ENCODE measurements at regions not wholly inside any gene's neighbourhood (a gene's known extent, or its start where the extent isn't known, plus 50 kb on each side); places are given as distances from the start of the nearest gene placed in this dataset.

DNA sequence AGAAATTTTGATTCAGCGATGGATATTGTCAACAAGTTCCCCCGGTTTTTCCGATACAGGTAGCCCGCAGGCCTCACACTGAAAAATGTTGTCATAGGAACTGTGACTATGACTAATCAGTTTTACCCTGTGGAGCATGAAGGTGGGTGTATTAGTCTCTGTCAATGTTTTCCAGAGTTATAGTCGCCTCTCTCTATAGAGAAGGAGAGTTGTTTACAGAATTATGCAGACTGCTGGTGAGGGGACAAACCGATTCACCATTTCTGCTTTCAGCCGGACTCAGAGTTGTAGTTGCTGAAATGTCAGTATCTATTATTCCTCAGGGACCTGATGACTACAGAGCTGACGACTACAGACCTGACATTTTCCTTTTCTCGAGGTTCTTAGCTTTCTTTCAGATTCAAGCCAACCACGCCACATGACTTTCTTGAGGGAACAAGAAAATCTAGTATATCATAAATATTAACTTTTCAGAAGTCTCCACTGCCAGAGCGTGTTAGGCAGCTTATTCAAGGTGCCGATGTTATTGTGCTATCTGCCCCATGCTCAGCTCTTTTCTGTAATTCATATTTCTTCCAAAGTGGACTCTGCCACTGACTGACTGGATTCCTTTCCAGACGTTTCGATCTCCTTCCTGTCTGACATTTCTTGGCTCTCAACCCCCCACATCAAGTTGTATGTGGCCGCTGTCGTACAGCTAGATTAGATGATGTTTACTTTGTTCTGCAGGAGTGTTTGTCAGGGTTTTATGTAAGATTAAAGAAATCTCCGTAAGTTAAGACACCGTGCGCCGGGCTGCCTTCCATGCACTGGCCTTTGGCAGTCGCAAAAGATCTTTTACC lies 178.1 kb downstream of the FGF1 start:
- TF ChIP-seq, protein P1, sequence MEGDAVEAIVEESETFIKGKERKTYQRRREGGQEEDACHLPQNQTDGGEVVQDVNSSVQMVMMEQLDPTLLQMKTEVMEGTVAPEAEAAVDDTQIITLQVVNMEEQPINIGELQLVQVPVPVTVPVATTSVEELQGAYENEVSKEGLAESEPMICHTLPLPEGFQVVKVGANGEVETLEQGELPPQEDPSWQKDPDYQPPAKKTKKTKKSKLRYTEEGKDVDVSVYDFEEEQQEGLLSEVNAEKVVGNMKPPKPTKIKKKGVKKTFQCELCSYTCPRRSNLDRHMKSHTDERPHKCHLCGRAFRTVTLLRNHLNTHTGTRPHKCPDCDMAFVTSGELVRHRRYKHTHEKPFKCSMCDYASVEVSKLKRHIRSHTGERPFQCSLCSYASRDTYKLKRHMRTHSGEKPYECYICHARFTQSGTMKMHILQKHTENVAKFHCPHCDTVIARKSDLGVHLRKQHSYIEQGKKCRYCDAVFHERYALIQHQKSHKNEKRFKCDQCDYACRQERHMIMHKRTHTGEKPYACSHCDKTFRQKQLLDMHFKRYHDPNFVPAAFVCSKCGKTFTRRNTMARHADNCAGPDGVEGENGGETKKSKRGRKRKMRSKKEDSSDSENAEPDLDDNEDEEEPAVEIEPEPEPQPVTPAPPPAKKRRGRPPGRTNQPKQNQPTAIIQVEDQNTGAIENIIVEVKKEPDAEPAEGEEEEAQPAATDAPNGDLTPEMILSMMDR (IDR thresholded peaks at IDR 0.05; ENCODE audit: insufficient read depth in 1 of 2, low read depth in 1 of 2, low read length in 1 of 2, severe bottlenecking in 1 of 2, unreplicated experiment in 1 of 2) = no peak
- BruUV-seq (replicated peaks) = no TSS peak
- ChIA-PET CTCF (interaction anchor here (0.6 to 0.7 kb wide), 3 partner anchors 56 to 195 kb away, joined by 3 to 5 read pairs (median 5); no protein-coding TSS in a partner anchor), POLR2A (no interaction called here)
- no peaks in the 10 kb centered on the region; the same call in 1 of the 2 replicates for H3K27me3 ChIP-seq (replicated peaks; ENCODE audit: control insufficient read depth, insufficient read depth, low read length)
- H3K27ac Mint-ChIP-seq (ENCODE audit: unreplicated experiment) = no peak overlapping the region
- no peaks in the 10 kb centered on the region for H3K36me3 ChIP-seq (ENCODE audit: control insufficient read depth, insufficient read depth, low read length)
- peaks cover 11% of the 10 kb centered on the region; the same call in 1 of the 2 replicates for H3K4me1 ChIP-seq
- intact Hi-C loops (cut with micrococcal nuclease; ENCODE audit: unreplicated experiment) = loop anchor here (5.0 kb wide), 1 partner anchor 40 kb away; no protein-coding TSS in a partner anchor
- H3K4me1 Mint-ChIP-seq (ENCODE audit: low read depth, unreplicated experiment) = peaks cover 20% of the 10 kb centered on the region
- peak overlapping the region; percentile 13; the same call in 1 of the 2 replicates for H3K4me3 ChIP-seq (ENCODE audit: low read depth, low read length)
- H3K9me3 ChIP-seq = no peaks in the 10 kb centered on the region
- no peaks in the 10 kb centered on the region for H3K27me3 Mint-ChIP-seq (ENCODE audit: insufficient read depth, unreplicated experiment)
- no peaks in the 10 kb centered on the region for H3K9me3 Mint-ChIP-seq (ENCODE audit: unreplicated experiment)
- H3K4me3 Mint-ChIP-seq (ENCODE audit: unreplicated experiment) = peak overlapping the region; percentile 57
- peak in 1 of 2 experiments; percentile 8 for DNase-seq
- H3K36me3 Mint-ChIP-seq (ENCODE audit: insufficient read depth, unreplicated experiment) = no peaks in the 10 kb centered on the region

DNA sequence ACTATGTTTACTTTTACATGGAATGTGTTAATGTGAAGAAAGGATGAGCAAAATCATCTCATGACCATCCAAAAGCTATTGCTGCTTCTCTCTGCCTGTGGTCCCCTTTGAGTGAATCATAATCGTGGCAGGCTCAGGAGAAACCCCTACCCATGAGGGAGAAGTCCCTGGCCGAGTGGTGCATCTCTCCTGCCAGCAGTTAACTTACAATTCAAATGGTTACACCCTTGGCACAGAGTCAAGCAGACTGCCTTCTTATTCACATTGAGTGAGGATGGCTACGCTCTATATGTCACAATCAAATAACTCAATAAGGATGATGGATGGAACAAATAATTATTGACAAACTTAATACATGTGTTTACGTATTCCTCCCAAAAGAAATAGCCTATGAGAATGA lies 179.1 kb downstream of the FGF1 start:
- Mint-ChIP-seq H3K27me3 (ENCODE audit: insufficient read depth, unreplicated experiment) (no peaks in the 10 kb centered on the region), H3K27ac (ENCODE audit: unreplicated experiment) (no peak overlapping the region), H3K4me3 (ENCODE audit: unreplicated experiment) (peak overlapping the region; percentile 57), H3K4me1 (ENCODE audit: low read depth, unreplicated experiment) (peaks cover 16% of the 10 kb centered on the region), H3K9me3 (ENCODE audit: unreplicated experiment) (no peaks in the 10 kb centered on the region), H3K36me3 (ENCODE audit: insufficient read depth, unreplicated experiment) (no peaks in the 10 kb centered on the region)
- no peaks in the 10 kb centered on the region; the same call in 1 of the 2 replicates for H3K27me3 ChIP-seq (replicated peaks; ENCODE audit: control insufficient read depth, insufficient read depth, low read length)
- peaks cover 11% of the 10 kb centered on the region; the same call in 1 of the 2 replicates for H3K4me1 ChIP-seq
- no TSS peak for BruUV-seq (replicated peaks)
- no peak overlapping the region for H3K4me3 ChIP-seq (ENCODE audit: low read depth, low read length)
- CTCF ChIA-PET = no interaction called here
- no peaks in the 10 kb centered on the region for H3K9me3 ChIP-seq
- POLR2A ChIA-PET = no interaction called here
- intact Hi-C loops (cut with micrococcal nuclease; ENCODE audit: unreplicated experiment) = loop anchor here (5.0 kb wide), 1 partner anchor 41 kb away; no protein-coding TSS in a partner anchor
- no peak for DNase-seq
- TF ChIP-seq, protein P1 (IDR thresholded peaks at IDR 0.05; ENCODE audit: insufficient read depth in 1 of 2, low read depth in 1 of 2, low read length in 1 of 2, severe bottlenecking in 1 of 2, unreplicated experiment in 1 of 2) = no peak
- H3K36me3 ChIP-seq (ENCODE audit: control insufficient read depth, insufficient read depth, low read length) = no peaks in the 10 kb centered on the region

DNA sequence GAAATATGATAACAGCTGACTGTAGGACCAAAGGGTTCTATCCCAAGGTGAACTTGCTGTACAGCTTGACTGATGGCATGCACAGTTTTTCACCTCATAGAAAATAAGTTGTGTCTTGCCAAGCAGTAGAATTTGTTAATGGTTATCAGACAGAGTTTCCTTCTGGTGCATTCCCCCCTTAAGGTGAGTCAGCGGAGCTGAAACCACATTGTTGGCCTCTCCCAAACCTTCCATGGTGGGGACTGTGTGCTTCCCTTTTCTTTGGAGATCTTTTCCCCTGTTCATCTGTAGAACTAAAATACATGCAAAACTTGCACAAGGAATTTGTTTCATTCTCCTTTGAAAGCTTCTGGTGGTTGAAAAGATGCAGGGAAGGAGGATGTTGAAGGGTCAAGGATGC lies 179.8 kb downstream of the FGF1 start:
- ChIA-PET CTCF (interaction anchor here (0.5 kb wide), 1 partner anchor 40 kb away, joined by 3 read pairs; no protein-coding TSS in a partner anchor), POLR2A (no interaction called here)
- H3K27me3 ChIP-seq (replicated peaks; ENCODE audit: control insufficient read depth, insufficient read depth, low read length) = no peaks in the 10 kb centered on the region; the same call in 1 of the 2 replicates
- Mint-ChIP-seq H3K36me3 (ENCODE audit: insufficient read depth, unreplicated experiment) (no peaks in the 10 kb centered on the region), H3K4me1 (ENCODE audit: low read depth, unreplicated experiment) (peaks cover 16% of the 10 kb centered on the region), H3K9me3 (ENCODE audit: unreplicated experiment) (no peaks in the 10 kb centered on the region), H3K27ac (ENCODE audit: unreplicated experiment) (no peak overlapping the region), H3K4me3 (ENCODE audit: unreplicated experiment) (no peak overlapping the region), H3K27me3 (ENCODE audit: insufficient read depth, unreplicated experiment) (no peaks in the 10 kb centered on the region)
- intact Hi-C loops (cut with micrococcal nuclease; ENCODE audit: unreplicated experiment) = loop anchor here (5.0 kb wide), 1 partner anchor 41 kb away; no protein-coding TSS in a partner anchor
- no peaks in the 10 kb centered on the region for H3K36me3 ChIP-seq (ENCODE audit: control insufficient read depth, insufficient read depth, low read length)
- peaks cover 11% of the 10 kb centered on the region; the same call in 1 of the 2 replicates for H3K4me1 ChIP-seq
- no TSS peak for BruUV-seq (replicated peaks)
- H3K4me3 ChIP-seq (ENCODE audit: low read depth, low read length) = no peak overlapping the region
- DNase-seq = no peak
- TF ChIP-seq, protein P1 (IDR thresholded peaks at IDR 0.05; ENCODE audit: insufficient read depth in 1 of 2, low read depth in 1 of 2, low read length in 1 of 2, severe bottlenecking in 1 of 2, unreplicated experiment in 1 of 2) = no peak
- H3K9me3 ChIP-seq = no peaks in the 10 kb centered on the region
